GM12878 (cell line): ENCODE measurements at regions not wholly inside any gene's neighbourhood (a gene's known extent, or its start where the extent isn't known, plus 50 kb on each side); places are given as distances from the start of the nearest gene placed in this dataset.

Experiments used
- ATAC-seq: fragments of 200-7000 bp; cut with Tn5 transposase; 3 replicates; pipeline ENCODE4 v1.9.1; 2020; ENCODE audit warnings: mild to moderate bottlenecking, moderate library complexity
- BruUV-seq: library from RNA; stranded (reverse); fragments of 400-500 nt; replicated peaks from 2 replicates; lab custom pipeline; 2021; lab: Mats Ljungman, UMichigan
- CTCF ChIA-PET: fragments of 300-600 bp; sonication (Branson Sonifier 250); formaldehyde crosslinking; extraction: SDS; loops from one replicate; lab custom pipeline; 2021; ENCODE audit warnings: inconsistent platforms; lab: Yijun Ruan, JAX
- POLR2A ChIA-PET: fragments of 350-600 bp; formaldehyde crosslinking; extraction: SDS; loops from one replicate; lab custom pipeline; 2021; ENCODE audit warnings: inconsistent platforms; lab: Charles Lee
- RAD21 ChIA-PET: fragments of 300-600 bp; sonication (Branson Sonifier 250); formaldehyde crosslinking; loops from one replicate; lab custom pipeline; 2023; ENCODE audit warnings: antibody characterized with exemption; ENCODE audit not compliant: unreplicated experiment; lab: Charles Lee
- SMC1A ChIA-PET: fragments of 300-600 bp; sonication (Branson Sonifier 250); formaldehyde crosslinking; loops from one replicate; lab custom pipeline; 2023; ENCODE audit not compliant: unreplicated experiment, uncharacterized antibody; lab: Charles Lee
- DNase-seq: peaks from one replicate; pipeline ENCODE4 v3.0.0-alpha.2; 2011; ENCODE audit warnings: low read depth, low spot score
- FAIRE-seq: peaks from 3 replicates; lab custom pipeline; 2011; peaks lifted over from hg19 to GRCh38; lab: Jason Lieb, UNC
- H2AFZ ChIP-seq: 2 replicates; pipeline ENCODE4 v1.6.0; 2011; ENCODE audit warnings: low read depth, low read length, control low read depth; ENCODE audit not compliant: control insufficient read depth
- H3K27ac ChIP-seq: 2 replicates; pipeline ENCODE4 v1.5.1; 2011; ENCODE audit warnings: control low read depth; ENCODE audit not compliant: control insufficient read depth, insufficient read depth
- H3K27me3 ChIP-seq, 2 experiments: replicated peaks in 1 of 2; 2 replicates each; pipeline versions ENCODE4 v1.6.0 to v1.6.1; 2011; ENCODE audit warnings: low read length in 1 of 2; ENCODE audit not compliant: control insufficient read depth in 2 of 2, insufficient read depth in 2 of 2
- H3K36me3 ChIP-seq, 2 experiments: 2 replicates each; pipeline ENCODE4 v1.5.1; 2011; ENCODE audit warnings: low read length in 1 of 2; ENCODE audit not compliant: control insufficient read depth in 2 of 2, insufficient read depth in 2 of 2
- H3K4me1 ChIP-seq: 2 replicates; pipeline ENCODE4 v1.6.1; 2011; ENCODE audit warnings: mild to moderate bottlenecking, low read length, moderate library complexity, mixed read lengths; ENCODE audit not compliant: control insufficient read depth, insufficient read depth
- H3K4me2 ChIP-seq: 2 replicates; pipeline ENCODE4 v1.6.0; 2011; ENCODE audit warnings: control low read depth; ENCODE audit not compliant: control insufficient read depth, insufficient read depth
- H3K4me3 ChIP-seq: fragments of 200-600 bp; sonication (generic); 2 replicates; pipeline ENCODE4 v1.5.1; 2016
- H3K79me2 ChIP-seq: 2 replicates; pipeline ENCODE4 v1.6.0; 2011; ENCODE audit warnings: low read length; ENCODE audit not compliant: control insufficient read depth, insufficient read depth
- H3K9ac ChIP-seq: 2 replicates; pipeline ENCODE4 v1.8.0; 2011; ENCODE audit warnings: low read length, control low read depth, mixed read lengths; ENCODE audit not compliant: control insufficient read depth, insufficient read depth
- H3K9me3 ChIP-seq: replicated peaks from 3 replicates; pipeline ENCODE4 v1.5.1; 2011; ENCODE audit warnings: mild to moderate bottlenecking, low read length; ENCODE audit not compliant: control insufficient read depth, insufficient read depth
- H4K20me1 ChIP-seq: 2 replicates; pipeline ENCODE4 v1.6.0; 2011; ENCODE audit not compliant: control insufficient read depth, insufficient read depth
- ASH2L ChIP-seq: fragments of 300-600, 200-600 bp; sonication (generic); IDR thresholded peaks from 2 replicates; pipeline ENCODE4 v1.6.1; 2017; ENCODE audit warnings: low read depth, mild to moderate bottlenecking, borderline replicate concordance
- BHLHE40 ChIP-seq, 2 experiments: fragments of 450-650 bp in 1 of 2; IDR thresholded peaks; 2 replicates each; pipeline ENCODE4 v1.6.1; 2011 to 2017; ENCODE audit warnings: low read depth in 2 of 2, borderline replicate concordance in 1 of 2, improper control_type of control experiment in 1 of 2, low read length in 1 of 2, mild to moderate bottlenecking in 1 of 2
- CEBPB ChIP-seq, 2 experiments: fragments of 150-350 bp in 1 of 2; IDR thresholded peaks; 2 replicates each; pipeline ENCODE4 v1.6.1; 2012 to 2014; ENCODE audit warnings: low read depth in 2 of 2, low read length in 2 of 2, borderline replicate concordance in 1 of 2, inconsistent platforms in 1 of 2
- CHD4 ChIP-seq: fragments of 200-600 bp; sonication (generic); IDR thresholded peaks from 2 replicates; pipeline ENCODE4 v1.6.1; 2016; ENCODE audit warnings: mild to moderate bottlenecking
- E2F4 ChIP-seq: IDR thresholded peaks from 2 replicates; pipeline ENCODE4 v1.6.1; 2012; ENCODE audit warnings: low read depth, low read length, improper control_type of control experiment
- ETV6 ChIP-seq, 2 experiments: fragments of 450-650 bp in 1 of 2; IDR thresholded peaks in 1 of 2; conservative IDR thresholded peaks in 1 of 2; 2 replicates each; pipeline ENCODE4 v1.6.1; 2014; ENCODE audit warnings: antibody characterized with exemption in 1 of 2, borderline replicate concordance in 1 of 2, low read depth in 1 of 2, mild to moderate bottlenecking in 1 of 2, moderate library complexity in 1 of 2
- EZH2 ChIP-seq: IDR thresholded peaks from 2 replicates; pipeline ENCODE4 v1.6.1; 2012; ENCODE audit warnings: low read depth, mild to moderate bottlenecking, control low read depth, inconsistent platforms, low read length, borderline replicate concordance; ENCODE audit not compliant: control insufficient read depth
- FOXK2 ChIP-seq: fragments of 450-650 bp; IDR thresholded peaks from 2 replicates; pipeline ENCODE4 v1.6.1; 2017; ENCODE audit warnings: mild to moderate bottlenecking, moderate library complexity
- GABPA ChIP-seq: IDR thresholded peaks from 2 replicates; pipeline ENCODE4 v1.6.1; 2014; ENCODE audit warnings: antibody characterized with exemption, low read depth, mild to moderate bottlenecking, inconsistent platforms
- MTA3 ChIP-seq: IDR thresholded peaks from 2 replicates; pipeline ENCODE4 v1.6.1; 2012; ENCODE audit warnings: low read length, inconsistent platforms, borderline replicate concordance
- PKNOX1 ChIP-seq: fragments of 450-650 bp; IDR thresholded peaks from 2 replicates; pipeline ENCODE4 v1.6.1; 2016; ENCODE audit warnings: mild to moderate bottlenecking
- RUNX3 ChIP-seq: IDR thresholded peaks from 2 replicates; pipeline ENCODE4 v1.6.1; 2012; ENCODE audit warnings: low read length, inconsistent platforms
- SMC3 ChIP-seq: IDR thresholded peaks from 2 replicates; pipeline ENCODE4 v1.6.1; 2011; ENCODE audit warnings: low read length, improper control_type of control experiment, borderline replicate concordance
- TARDBP ChIP-seq: IDR thresholded peaks from 2 replicates; pipeline ENCODE4 v1.6.1; 2016; ENCODE audit warnings: borderline replicate concordance
- TCF12 ChIP-seq: IDR thresholded peaks from 2 replicates; pipeline ENCODE4 v1.6.1; 2011; ENCODE audit warnings: low read depth, mild to moderate bottlenecking, low read length
- TCF7 ChIP-seq: IDR thresholded peaks from 2 replicates; pipeline ENCODE4 v1.6.1; 2014; ENCODE audit warnings: antibody characterized with exemption, borderline replicate concordance
- USF2 ChIP-seq: IDR thresholded peaks from 2 replicates; pipeline ENCODE4 v1.6.1; 2011; ENCODE audit warnings: low read depth, low read length, improper control_type of control experiment, borderline replicate concordance
- ZSCAN29 ChIP-seq: fragments of 450-650 bp; IDR thresholded peaks from 2 replicates; pipeline ENCODE4 v1.6.1; 2017; ENCODE audit warnings: mild to moderate bottlenecking, moderate library complexity
- in situ Hi-C: fragments of 300-500 bp; cut with MboI; formaldehyde crosslinking; loops from 9 replicates; pipeline ENCODE4 v1.14.3; 2018; ENCODE audit warnings: mixed read lengths
- intact Hi-C: fragments of 100-400 bp; cut with micrococcal nuclease; formaldehyde crosslinking; loops from one replicate; pipeline ENCODE4 v1.14.2; 2022; ENCODE audit not compliant: unreplicated experiment
- TF ChIP-seq, protein P1 (sequence below): IDR thresholded peaks from 2 replicates; pipeline ENCODE4 v1.6.1; 2012; ENCODE audit warnings: low read length, inconsistent platforms

- Histone ChIP-seq H2AFZ (no peak overlapping the region), H3K27me3 (no peaks in the 10 kb centered on the region), H3K79me2 (no peaks in the 10 kb centered on the region), H3K4me2 (no peak overlapping the region), H3K27ac (no peak overlapping the region), H3K9me3 (no peaks in the 10 kb centered on the region), H3K4me3 (no peak overlapping the region), H4K20me1 (no peaks in the 10 kb centered on the region), H3K9ac (no peak overlapping the region), H3K36me3 (no peaks in the 10 kb centered on the region), H3K4me1 (no peaks in the 10 kb centered on the region)
- ChIA-PET SMC1A (no interaction called here), CTCF (interaction anchor here (1.6 kb wide), 1 partner anchor 9 kb away, joined by 5 read pairs; no protein-coding TSS in a partner anchor), RAD21 (no interaction called here), POLR2A (no interaction called here)
- ATAC-seq (no peak), DNase-seq (no peak), FAIRE-seq (no peak)
- TF ChIP-seq ASH2L, result no peak
- no peak for TF ChIP-seq FOXK2
- TF ChIP-seq TARDBP, result no peak
- TF ChIP-seq TCF12, result no peak
- no peak for TF ChIP-seq ZSCAN29
- TF ChIP-seq SMC3, result no peak
- TF ChIP-seq BHLHE40 (IDR thresholded peaks at IDR 0.05; ENCODE audit: borderline replicate concordance in 1 of 2, low read depth in 2 of 2, low read length in 1 of 2), result no peak
- TF ChIP-seq CEBPB (IDR thresholded peaks at IDR 0.05; ENCODE audit: borderline replicate concordance in 1 of 2, low read depth in 2 of 2, low read length in 2 of 2), result no peak
- TF ChIP-seq PKNOX1, result no peak
- TF ChIP-seq, protein P1, sequence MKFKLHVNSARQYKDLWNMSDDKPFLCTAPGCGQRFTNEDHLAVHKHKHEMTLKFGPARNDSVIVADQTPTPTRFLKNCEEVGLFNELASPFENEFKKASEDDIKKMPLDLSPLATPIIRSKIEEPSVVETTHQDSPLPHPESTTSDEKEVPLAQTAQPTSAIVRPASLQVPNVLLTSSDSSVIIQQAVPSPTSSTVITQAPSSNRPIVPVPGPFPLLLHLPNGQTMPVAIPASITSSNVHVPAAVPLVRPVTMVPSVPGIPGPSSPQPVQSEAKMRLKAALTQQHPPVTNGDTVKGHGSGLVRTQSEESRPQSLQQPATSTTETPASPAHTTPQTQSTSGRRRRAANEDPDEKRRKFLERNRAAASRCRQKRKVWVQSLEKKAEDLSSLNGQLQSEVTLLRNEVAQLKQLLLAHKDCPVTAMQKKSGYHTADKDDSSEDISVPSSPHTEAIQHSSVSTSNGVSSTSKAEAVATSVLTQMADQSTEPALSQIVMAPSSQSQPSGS, result no peak
- TF ChIP-seq USF2, result no peak
- no peak for TF ChIP-seq MTA3
- no peak for TF ChIP-seq EZH2
- no peak for TF ChIP-seq CHD4
- no peak for TF ChIP-seq GABPA
- TF ChIP-seq E2F4, result no peak
- TF ChIP-seq RUNX3, result no peak
- TF ChIP-seq TCF7, result no peak
- no peak for TF ChIP-seq ETV6 (conservative IDR thresholded peaks at IDR 0.05 in 1 of 2, IDR thresholded peaks at IDR 0.05 in 1 of 2; ENCODE audit: borderline replicate concordance in 1 of 2, low read depth in 1 of 2)
- intact Hi-C loops (no loop called here), in situ Hi-C loops (no loop called here)
- no TSS peak for BruUV-seq
Measured at GRCh38 chr13:91025442-91025841, 322.0 kb upstream of the MIR17HG start.
